ENCODE measurements at regions not wholly inside any gene's neighbourhood (a gene's known extent, or its start where the extent isn't known, plus 50 kb on each side); places are given as distances from the start of the nearest gene placed in this dataset.
"Not testable (repeated sequence)": the region's sequence is repeated elsewhere in the genome, so short reads cannot be mapped to it uniquely, and the experiment has no call there.

DNA sequence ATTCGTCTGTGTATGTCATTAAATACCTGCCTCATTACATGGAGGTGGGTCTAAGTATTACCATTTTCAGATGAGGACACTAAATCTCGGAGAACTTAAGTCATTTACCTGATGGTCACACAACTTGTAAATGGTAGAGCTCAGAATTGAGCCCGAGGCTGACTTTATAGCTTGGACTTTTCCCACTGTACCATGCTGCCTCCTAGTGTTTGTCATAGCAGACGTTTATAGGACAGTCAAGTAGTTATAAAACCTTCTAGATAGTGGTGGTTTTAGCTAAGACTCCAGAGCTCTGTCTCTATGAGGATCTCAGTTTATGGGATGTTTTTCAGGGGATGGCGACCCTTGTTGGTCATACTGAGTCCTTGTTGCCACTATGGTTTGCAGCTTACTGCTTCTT lies 271.8 kb downstream of the ZNF37A start:
- POLR2A ChIA-PET; H3K27me3 ChIP-seq (replicated peaks in 1 of 2; ENCODE audit: control insufficient read depth in 2 of 2, insufficient read depth in 2 of 2, low read length in 1 of 2); H3K79me2 ChIP-seq (ENCODE audit: control insufficient read depth, insufficient read depth, low read length); BruUV-seq (replicated peaks); H3K4me3 ChIP-seq; H3K9me3 ChIP-seq (replicated peaks; ENCODE audit: control insufficient read depth, insufficient read depth, low read length); H3K27ac ChIP-seq (ENCODE audit: control insufficient read depth, insufficient read depth); H2AFZ ChIP-seq (ENCODE audit: control insufficient read depth, low read depth, low read length); H3K4me2 ChIP-seq (ENCODE audit: control insufficient read depth, insufficient read depth); DNase-seq (ENCODE audit: low read depth, low spot score); H3K4me1 ChIP-seq (ENCODE audit: control insufficient read depth, insufficient read depth, low read length); H4K20me1 ChIP-seq (ENCODE audit: control insufficient read depth, insufficient read depth); H3K9ac ChIP-seq (ENCODE audit: control insufficient read depth, insufficient read depth, low read length): not testable (repeated sequence)
- TF ChIP-seq SMC3 (IDR thresholded peaks at IDR 0.05; ENCODE audit: borderline replicate concordance, low read length) (peak; percentile 28; the same call in 1 of the 2 replicates), RAD21 (IDR thresholded peaks at IDR 0.05; ENCODE audit: insufficient read depth, low read depth, low read length) (peak; percentile 67)
- TF ChIP-seq, protein P1, sequence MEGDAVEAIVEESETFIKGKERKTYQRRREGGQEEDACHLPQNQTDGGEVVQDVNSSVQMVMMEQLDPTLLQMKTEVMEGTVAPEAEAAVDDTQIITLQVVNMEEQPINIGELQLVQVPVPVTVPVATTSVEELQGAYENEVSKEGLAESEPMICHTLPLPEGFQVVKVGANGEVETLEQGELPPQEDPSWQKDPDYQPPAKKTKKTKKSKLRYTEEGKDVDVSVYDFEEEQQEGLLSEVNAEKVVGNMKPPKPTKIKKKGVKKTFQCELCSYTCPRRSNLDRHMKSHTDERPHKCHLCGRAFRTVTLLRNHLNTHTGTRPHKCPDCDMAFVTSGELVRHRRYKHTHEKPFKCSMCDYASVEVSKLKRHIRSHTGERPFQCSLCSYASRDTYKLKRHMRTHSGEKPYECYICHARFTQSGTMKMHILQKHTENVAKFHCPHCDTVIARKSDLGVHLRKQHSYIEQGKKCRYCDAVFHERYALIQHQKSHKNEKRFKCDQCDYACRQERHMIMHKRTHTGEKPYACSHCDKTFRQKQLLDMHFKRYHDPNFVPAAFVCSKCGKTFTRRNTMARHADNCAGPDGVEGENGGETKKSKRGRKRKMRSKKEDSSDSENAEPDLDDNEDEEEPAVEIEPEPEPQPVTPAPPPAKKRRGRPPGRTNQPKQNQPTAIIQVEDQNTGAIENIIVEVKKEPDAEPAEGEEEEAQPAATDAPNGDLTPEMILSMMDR (IDR thresholded peaks at IDR 0.05 in 2 of 3, conservative IDR thresholded peaks at IDR 0.05 in 1 of 3; ENCODE audit: control insufficient read depth in 2 of 3, extremely low read depth in 1 of 3, insufficient read depth in 1 of 3, low read depth in 3 of 3, low read length in 3 of 3): peak; percentile 36 to 45 (median 40); a peak in 5 of 6 replicates
- ChIA-PET SMC1A (ENCODE audit: uncharacterized antibody, unreplicated experiment) (interaction anchor here (0.6 to 2.2 kb wide), 6 partner anchors 279 to 611 kb away, joined by 3 to 11 read pairs (median 3); partner anchors contain the start of gene ZNF25), CTCF (interaction anchor here (0.7 to 2.1 kb wide), 9 partner anchors 9 to 611 kb away, joined by 3 to 26 read pairs (median 4); partner anchors contain the start of gene ZNF25), RAD21 (ENCODE audit: unreplicated experiment) (interaction anchor here (0.6 to 1.4 kb wide), 4 partner anchors 373 to 391 kb away, joined by 4 to 9 read pairs (median 6); partner anchors contain the start of gene ZNF25)
- intact Hi-C loops (cut with micrococcal nuclease; ENCODE audit: unreplicated experiment): loop anchor here (10.0 kb wide), 1 partner anchor 1481 kb away; no protein-coding TSS in a partner anchor
- FAIRE-seq (peak; percentile 57), ATAC-seq (peak; percentile 86)
- WGBS (ENCODE audit: insufficient coverage, insufficient replicate concordance, low lambda C conversion rate, missing lambda C conversion rate): 39% methylated on average over 5 of the region's 5 CpGs
- in situ Hi-C loops (cut with MboI): loop anchor here (10.0 to 25.0 kb wide), 2 partner anchors 381 to 1479 kb away; no protein-coding TSS in a partner anchor
- H3K36me3 ChIP-seq (ENCODE audit: control insufficient read depth in 2 of 2, insufficient read depth in 2 of 2, low read length in 1 of 2): peaks cover 0 to 10% of the 10 kb centered on the region in 2 experiments; a peak in 3 of 4 replicates

DNA sequence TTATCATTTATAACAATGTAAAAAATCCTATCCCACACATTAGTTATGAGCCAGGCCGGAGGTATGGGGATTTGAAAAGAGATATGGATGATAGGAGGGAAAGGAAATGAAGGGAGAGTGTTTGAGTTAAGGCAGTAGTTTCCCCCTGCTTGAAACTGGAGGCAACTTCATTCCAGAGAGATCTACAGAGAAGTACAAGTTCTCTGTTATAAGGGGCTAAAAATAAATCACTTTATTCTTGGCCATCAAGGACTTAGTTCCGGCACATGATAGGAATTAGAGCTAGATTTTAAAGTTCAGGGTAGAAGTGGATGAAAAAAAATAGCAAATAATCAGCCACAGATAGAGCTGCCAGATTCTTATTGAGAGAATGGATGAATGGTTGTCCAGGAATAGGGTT lies 289.7 kb downstream of the ZNF37A start:
- BruUV-seq (replicated peaks); H3K36me3 ChIP-seq (ENCODE audit: control insufficient read depth in 2 of 2, insufficient read depth in 2 of 2, low read length in 1 of 2); H3K4me1 ChIP-seq (ENCODE audit: control insufficient read depth, insufficient read depth, low read length); H3K79me2 ChIP-seq (ENCODE audit: control insufficient read depth, insufficient read depth, low read length); H3K4me2 ChIP-seq (ENCODE audit: control insufficient read depth, insufficient read depth); intact Hi-C loops (cut with micrococcal nuclease; ENCODE audit: unreplicated experiment); H3K27ac ChIP-seq (ENCODE audit: control insufficient read depth, insufficient read depth); H3K4me3 ChIP-seq; in situ Hi-C loops (cut with MboI); H3K27me3 ChIP-seq (replicated peaks in 1 of 2; ENCODE audit: control insufficient read depth in 2 of 2, insufficient read depth in 2 of 2, low read length in 1 of 2); H4K20me1 ChIP-seq (ENCODE audit: control insufficient read depth, insufficient read depth); CTCF ChIA-PET; H2AFZ ChIP-seq (ENCODE audit: control insufficient read depth, low read depth, low read length); POLR2A ChIA-PET; RAD21 ChIA-PET (ENCODE audit: unreplicated experiment); DNase-seq (ENCODE audit: low read depth, low spot score); H3K9ac ChIP-seq (ENCODE audit: control insufficient read depth, insufficient read depth, low read length); FAIRE-seq; SMC1A ChIA-PET (ENCODE audit: uncharacterized antibody, unreplicated experiment); ATAC-seq; H3K9me3 ChIP-seq (replicated peaks; ENCODE audit: control insufficient read depth, insufficient read depth, low read length): not testable (repeated sequence)
- 73% methylated on average over 2 of the region's 2 CpGs for WGBS (ENCODE audit: insufficient coverage, insufficient replicate concordance, low lambda C conversion rate, missing lambda C conversion rate)

DNA sequence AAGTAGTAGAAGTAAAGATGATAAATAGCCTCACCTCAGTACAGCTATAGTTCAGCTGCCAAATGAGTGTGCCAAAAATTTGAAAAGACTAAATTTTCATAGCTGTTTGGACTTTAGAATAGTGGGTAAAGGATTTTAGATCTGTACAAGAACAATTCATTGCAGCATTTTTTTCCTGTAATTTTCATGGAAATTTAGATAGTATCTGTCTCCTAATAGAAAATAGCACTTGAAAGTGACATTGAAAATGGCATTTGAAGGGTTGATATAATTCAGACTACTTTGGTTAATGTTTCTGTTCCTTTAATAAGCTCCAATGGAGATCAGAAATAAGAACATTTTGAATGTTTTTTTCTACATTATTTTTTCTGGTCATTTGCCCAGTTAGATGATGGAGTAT lies 292.7 kb downstream of the ZNF37A start:
- H3K4me3 ChIP-seq; H3K79me2 ChIP-seq (ENCODE audit: control insufficient read depth, insufficient read depth, low read length); FAIRE-seq; POLR2A ChIA-PET; H3K27me3 ChIP-seq (replicated peaks in 1 of 2; ENCODE audit: control insufficient read depth in 2 of 2, insufficient read depth in 2 of 2, low read length in 1 of 2); ATAC-seq; H3K9ac ChIP-seq (ENCODE audit: control insufficient read depth, insufficient read depth, low read length); BruUV-seq (replicated peaks); SMC1A ChIA-PET (ENCODE audit: uncharacterized antibody, unreplicated experiment); H4K20me1 ChIP-seq (ENCODE audit: control insufficient read depth, insufficient read depth); H2AFZ ChIP-seq (ENCODE audit: control insufficient read depth, low read depth, low read length); H3K36me3 ChIP-seq (ENCODE audit: control insufficient read depth in 2 of 2, insufficient read depth in 2 of 2, low read length in 1 of 2); H3K4me1 ChIP-seq (ENCODE audit: control insufficient read depth, insufficient read depth, low read length); DNase-seq (ENCODE audit: low read depth, low spot score); H3K9me3 ChIP-seq (replicated peaks; ENCODE audit: control insufficient read depth, insufficient read depth, low read length); intact Hi-C loops (cut with micrococcal nuclease; ENCODE audit: unreplicated experiment); CTCF ChIA-PET; RAD21 ChIA-PET (ENCODE audit: unreplicated experiment); H3K4me2 ChIP-seq (ENCODE audit: control insufficient read depth, insufficient read depth); in situ Hi-C loops (cut with MboI); H3K27ac ChIP-seq (ENCODE audit: control insufficient read depth, insufficient read depth): not testable (repeated sequence)
